ENCODE measurements at regions not wholly inside any gene's neighbourhood (a gene's known extent, or its start where the extent isn't known, plus 50 kb on each side); places are given as distances from the start of the nearest gene placed in this dataset.

DNA sequence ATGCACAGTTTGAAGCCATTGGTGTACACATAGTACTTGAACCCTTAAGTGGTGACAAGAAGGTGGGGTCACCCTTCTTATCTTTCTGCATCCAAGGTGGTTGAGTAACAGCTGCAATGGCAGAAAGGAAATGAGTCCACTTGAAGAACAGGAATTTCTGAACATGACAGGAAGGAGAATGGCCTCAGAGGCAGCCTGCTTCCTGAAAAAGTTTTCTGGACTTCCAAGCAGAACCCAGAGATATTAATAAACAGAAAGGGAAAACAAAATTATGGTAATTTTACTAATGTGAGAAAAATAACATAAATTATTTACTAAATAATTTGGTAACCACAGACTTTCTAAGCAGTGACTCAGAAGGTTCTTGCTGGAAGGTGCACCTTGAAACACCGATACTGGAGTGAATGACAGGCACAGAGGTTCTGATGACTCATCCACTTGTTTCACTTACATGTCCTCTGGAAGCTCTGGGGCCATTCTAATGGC, 119.9 kb upstream of the HS3ST1 start (continued):
- TF ChIP-seq, protein P1, sequence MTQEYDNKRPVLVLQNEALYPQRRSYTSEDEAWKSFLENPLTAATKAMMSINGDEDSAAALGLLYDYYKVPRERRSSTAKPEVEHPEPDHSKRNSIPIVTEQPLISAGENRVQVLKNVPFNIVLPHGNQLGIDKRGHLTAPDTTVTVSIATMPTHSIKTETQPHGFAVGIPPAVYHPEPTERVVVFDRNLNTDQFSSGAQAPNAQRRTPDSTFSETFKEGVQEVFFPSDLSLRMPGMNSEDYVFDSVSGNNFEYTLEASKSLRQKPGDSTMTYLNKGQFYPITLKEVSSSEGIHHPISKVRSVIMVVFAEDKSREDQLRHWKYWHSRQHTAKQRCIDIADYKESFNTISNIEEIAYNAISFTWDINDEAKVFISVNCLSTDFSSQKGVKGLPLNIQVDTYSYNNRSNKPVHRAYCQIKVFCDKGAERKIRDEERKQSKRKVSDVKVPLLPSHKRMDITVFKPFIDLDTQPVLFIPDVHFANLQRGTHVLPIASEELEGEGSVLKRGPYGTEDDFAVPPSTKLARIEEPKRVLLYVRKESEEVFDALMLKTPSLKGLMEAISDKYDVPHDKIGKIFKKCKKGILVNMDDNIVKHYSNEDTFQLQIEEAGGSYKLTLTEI (CRISPR knock-in tag; conservative IDR thresholded peaks at IDR 0.05), result no peak
- TF ChIP-seq FOXK1 (CRISPR knock-in tag; IDR thresholded peaks at IDR 0.05; ENCODE audit: borderline replicate concordance, low read depth), result no peak
- TF ChIP-seq, protein P2, sequence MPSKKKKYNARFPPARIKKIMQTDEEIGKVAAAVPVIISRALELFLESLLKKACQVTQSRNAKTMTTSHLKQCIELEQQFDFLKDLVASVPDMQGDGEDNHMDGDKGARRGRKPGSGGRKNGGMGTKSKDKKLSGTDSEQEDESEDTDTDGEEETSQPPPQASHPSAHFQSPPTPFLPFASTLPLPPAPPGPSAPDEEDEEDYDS (CRISPR knock-in tag; IDR thresholded peaks at IDR 0.05), result no peak
- TF ChIP-seq ZFP36 (IDR thresholded peaks at IDR 0.05; ENCODE audit: borderline replicate concordance, low read depth, low read length, partially characterized antibody), result no peak
- no peak for TF ChIP-seq ZNF543 (CRISPR knock-in tag; IDR thresholded peaks at IDR 0.05)

DNA sequence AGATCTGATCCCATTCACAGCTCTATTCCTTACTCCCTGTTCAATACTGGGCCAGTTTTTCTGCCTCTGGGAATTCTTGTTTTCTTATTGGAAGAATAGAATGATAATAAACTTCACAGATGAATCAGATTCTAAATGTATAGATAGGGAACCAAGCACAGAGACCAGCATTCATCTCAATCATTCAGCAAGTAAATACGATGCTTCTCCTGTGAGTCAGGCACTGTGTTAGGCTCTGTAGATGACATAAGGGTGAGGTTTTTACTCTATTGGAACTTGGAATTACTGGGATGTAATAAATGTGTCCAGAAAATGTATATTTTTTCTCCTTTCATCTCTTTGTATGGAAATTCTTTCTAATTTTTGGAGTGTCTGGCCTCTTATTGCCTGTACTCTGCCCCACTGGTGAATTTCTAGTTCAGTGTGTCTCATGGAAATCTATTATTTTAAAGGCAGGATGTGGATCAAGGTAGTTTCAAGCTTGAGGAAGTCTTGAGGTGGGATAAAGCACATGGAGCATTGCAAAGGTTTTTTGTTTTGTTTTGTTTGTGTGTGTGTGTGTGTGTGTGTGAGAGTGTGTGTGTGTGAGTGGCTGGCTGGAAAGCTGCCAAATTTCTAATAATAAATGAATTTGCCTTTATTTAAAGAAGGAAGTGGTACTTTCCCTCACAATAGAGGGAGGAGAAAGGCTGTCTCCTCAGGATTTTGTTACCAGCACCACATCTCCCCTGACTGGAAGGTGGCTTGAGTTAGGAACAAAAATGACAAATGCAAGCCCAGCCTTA, 117.9 kb upstream of the HS3ST1 start:
- H3K4me2 ChIP-seq (ENCODE audit: low read depth, low read length), result no peak overlapping the region
- H3K79me2 ChIP-seq (ENCODE audit: insufficient read depth, low read length), result no peaks in the 10 kb centered on the region
- no peak overlapping the region for H2AFZ ChIP-seq (ENCODE audit: low read length)
- H3K9ac ChIP-seq (ENCODE audit: insufficient read depth, low read depth, low read length), result no peak overlapping the region
- no peaks in the 10 kb centered on the region for H3K4me1 ChIP-seq (ENCODE audit: insufficient read depth, low read length)
- H3K36me3 ChIP-seq (replicated peaks in 1 of 2; ENCODE audit: control insufficient read depth in 1 of 2, insufficient read depth in 2 of 2, low read length in 2 of 2), result no peaks in the 10 kb centered on the region
- DNase-seq (ENCODE audit: low spot score) (no peak), FAIRE-seq (no peak), ATAC-seq (no peak)
- POLR2A ChIA-PET, result no interaction called here
- TF ChIP-seq ZNF564 (CRISPR knock-in tag; IDR thresholded peaks at IDR 0.05) (no peak), GATA4 (IDR thresholded peaks at IDR 0.05; ENCODE audit: borderline replicate concordance, low read depth) (no peak), CCDC6 (CRISPR knock-in tag; IDR thresholded peaks at IDR 0.05) (no peak), KMT2A (CRISPR knock-in tag; IDR thresholded peaks at IDR 0.05) (no peak), GABPB1 (CRISPR knock-in tag; IDR thresholded peaks at IDR 0.05) (no peak)
- TF ChIP-seq, protein P3, sequence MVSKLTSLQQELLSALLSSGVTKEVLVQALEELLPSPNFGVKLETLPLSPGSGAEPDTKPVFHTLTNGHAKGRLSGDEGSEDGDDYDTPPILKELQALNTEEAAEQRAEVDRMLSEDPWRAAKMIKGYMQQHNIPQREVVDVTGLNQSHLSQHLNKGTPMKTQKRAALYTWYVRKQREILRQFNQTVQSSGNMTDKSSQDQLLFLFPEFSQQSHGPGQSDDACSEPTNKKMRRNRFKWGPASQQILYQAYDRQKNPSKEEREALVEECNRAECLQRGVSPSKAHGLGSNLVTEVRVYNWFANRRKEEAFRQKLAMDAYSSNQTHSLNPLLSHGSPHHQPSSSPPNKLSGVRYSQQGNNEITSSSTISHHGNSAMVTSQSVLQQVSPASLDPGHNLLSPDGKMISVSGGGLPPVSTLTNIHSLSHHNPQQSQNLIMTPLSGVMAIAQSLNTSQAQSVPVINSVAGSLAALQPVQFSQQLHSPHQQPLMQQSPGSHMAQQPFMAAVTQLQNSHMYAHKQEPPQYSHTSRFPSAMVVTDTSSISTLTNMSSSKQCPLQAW (CRISPR knock-in tag; IDR thresholded peaks at IDR 0.05), result no peak
- TF ChIP-seq, protein P4, sequence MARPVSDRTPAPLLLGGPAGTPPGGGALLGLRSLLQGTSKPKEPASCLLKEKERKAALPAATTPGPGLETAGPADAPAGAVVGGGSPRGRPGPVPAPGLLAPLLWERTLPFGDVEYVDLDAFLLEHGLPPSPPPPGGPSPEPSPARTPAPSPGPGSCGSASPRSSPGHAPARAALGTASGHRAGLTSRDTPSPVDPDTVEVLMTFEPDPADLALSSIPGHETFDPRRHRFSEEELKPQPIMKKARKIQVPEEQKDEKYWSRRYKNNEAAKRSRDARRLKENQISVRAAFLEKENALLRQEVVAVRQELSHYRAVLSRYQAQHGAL (CRISPR knock-in tag; IDR thresholded peaks at IDR 0.05; ENCODE audit: not compliant biosample characterization), result no peak
- TF ChIP-seq, protein P5, sequence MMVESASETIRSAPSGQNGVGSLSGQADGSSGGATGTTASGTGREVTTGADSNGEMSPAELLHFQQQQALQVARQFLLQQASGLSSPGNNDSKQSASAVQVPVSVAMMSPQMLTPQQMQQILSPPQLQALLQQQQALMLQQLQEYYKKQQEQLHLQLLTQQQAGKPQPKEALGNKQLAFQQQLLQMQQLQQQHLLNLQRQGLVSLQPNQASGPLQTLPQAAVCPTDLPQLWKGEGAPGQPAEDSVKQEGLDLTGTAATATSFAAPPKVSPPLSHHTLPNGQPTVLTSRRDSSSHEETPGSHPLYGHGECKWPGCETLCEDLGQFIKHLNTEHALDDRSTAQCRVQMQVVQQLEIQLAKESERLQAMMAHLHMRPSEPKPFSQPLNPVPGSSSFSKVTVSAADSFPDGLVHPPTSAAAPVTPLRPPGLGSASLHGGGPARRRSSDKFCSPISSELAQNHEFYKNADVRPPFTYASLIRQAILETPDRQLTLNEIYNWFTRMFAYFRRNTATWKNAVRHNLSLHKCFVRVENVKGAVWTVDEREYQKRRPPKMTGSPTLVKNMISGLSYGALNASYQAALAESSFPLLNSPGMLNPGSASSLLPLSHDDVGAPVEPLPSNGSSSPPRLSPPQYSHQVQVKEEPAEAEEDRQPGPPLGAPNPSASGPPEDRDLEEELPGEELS (CRISPR knock-in tag; IDR thresholded peaks at IDR 0.05), result no peak
- H3K27me3 ChIP-seq (ENCODE audit: control insufficient read depth in 1 of 2, insufficient read depth in 2 of 2, low read length in 2 of 2), result no peaks in the 10 kb centered on the region
- intact Hi-C loops (cut with micrococcal nuclease; ENCODE audit: unreplicated experiment) (no loop called here), in situ Hi-C loops (cut with HindIII; ENCODE audit: extremely low pct_ligation_motif_present, low pct_unique_long_range_greater_than_20kb) (no loop called here)
- CTCF ChIA-PET (ENCODE audit: low intra/inter-chr PET ratio, low total read pairs), result no interaction called here
- no TSS peak for BruUV-seq (replicated peaks)
- no peaks in the 10 kb centered on the region for H4K20me1 ChIP-seq (ENCODE audit: insufficient read depth, low read length)
- WGBS (ENCODE audit: low lambda C conversion rate), result 31% methylated on average over 1 of the region's 1 CpG
- H3K9me3 ChIP-seq (ENCODE audit: low read length), result peaks cover 48% of the 10 kb centered on the region
- no peak overlapping the region for H3K27ac ChIP-seq (ENCODE audit: extremely low read length, insufficient read depth, low read length)
- H3K4me3 ChIP-seq (replicated peaks in 1 of 3; ENCODE audit: insufficient read depth in 1 of 3, low read depth in 2 of 3, low read length in 3 of 3), result no peak overlapping the region

All from HepG2 (cell line).